ENCODE measurements at regions not wholly inside any gene's neighbourhood (a gene's known extent, or its start where the extent isn't known, plus 50 kb on each side); places are given as distances from the start of the nearest gene placed in this dataset.

DNA sequence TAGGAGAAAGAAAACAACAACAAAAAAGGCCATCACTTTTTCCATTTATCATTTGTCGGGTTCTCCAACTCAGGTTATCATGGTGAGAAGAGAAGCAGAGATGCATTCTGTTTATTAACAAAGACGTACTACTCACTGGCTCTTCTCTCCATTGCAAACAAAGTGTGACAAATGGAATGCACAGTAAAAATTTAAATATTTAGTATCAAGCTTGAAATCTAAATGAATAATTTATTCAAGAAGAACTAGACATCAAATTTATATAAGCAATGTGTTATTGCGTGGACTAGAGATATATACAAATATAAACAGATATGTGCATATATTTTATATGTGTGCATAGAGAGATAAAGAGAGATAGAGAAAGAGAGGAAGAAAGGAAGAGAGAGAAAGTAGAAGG is 236.5 kb downstream of the DSEL start:
- Histone ChIP-seq H3K27ac (no peak overlapping the region), H3K9ac (no peak overlapping the region), H3K27me3 (ENCODE audit: insufficient read depth, low read depth) (no peaks in the 10 kb centered on the region), H3K79me2 (ENCODE audit: insufficient read depth, low read depth) (no peaks in the 10 kb centered on the region), H2AFZ (ENCODE audit: low read depth) (no peak overlapping the region), H3K36me3 (ENCODE audit: insufficient read depth) (no peaks in the 10 kb centered on the region), H4K20me1 (ENCODE audit: insufficient read depth) (no peaks in the 10 kb centered on the region), H3K4me1 (ENCODE audit: low read depth, poor library complexity, severe bottlenecking) (no peaks in the 10 kb centered on the region), H3K4me2 (no peak overlapping the region), H3K4me3 (IDR thresholded peaks at IDR 0.05; ENCODE audit: insufficient read depth, low read depth, low read length) (no peak overlapping the region)
- TF ChIP-seq, protein P1, sequence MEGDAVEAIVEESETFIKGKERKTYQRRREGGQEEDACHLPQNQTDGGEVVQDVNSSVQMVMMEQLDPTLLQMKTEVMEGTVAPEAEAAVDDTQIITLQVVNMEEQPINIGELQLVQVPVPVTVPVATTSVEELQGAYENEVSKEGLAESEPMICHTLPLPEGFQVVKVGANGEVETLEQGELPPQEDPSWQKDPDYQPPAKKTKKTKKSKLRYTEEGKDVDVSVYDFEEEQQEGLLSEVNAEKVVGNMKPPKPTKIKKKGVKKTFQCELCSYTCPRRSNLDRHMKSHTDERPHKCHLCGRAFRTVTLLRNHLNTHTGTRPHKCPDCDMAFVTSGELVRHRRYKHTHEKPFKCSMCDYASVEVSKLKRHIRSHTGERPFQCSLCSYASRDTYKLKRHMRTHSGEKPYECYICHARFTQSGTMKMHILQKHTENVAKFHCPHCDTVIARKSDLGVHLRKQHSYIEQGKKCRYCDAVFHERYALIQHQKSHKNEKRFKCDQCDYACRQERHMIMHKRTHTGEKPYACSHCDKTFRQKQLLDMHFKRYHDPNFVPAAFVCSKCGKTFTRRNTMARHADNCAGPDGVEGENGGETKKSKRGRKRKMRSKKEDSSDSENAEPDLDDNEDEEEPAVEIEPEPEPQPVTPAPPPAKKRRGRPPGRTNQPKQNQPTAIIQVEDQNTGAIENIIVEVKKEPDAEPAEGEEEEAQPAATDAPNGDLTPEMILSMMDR (conservative IDR thresholded peaks at IDR 0.05; ENCODE audit: low read depth, low read length): no peak

DNA sequence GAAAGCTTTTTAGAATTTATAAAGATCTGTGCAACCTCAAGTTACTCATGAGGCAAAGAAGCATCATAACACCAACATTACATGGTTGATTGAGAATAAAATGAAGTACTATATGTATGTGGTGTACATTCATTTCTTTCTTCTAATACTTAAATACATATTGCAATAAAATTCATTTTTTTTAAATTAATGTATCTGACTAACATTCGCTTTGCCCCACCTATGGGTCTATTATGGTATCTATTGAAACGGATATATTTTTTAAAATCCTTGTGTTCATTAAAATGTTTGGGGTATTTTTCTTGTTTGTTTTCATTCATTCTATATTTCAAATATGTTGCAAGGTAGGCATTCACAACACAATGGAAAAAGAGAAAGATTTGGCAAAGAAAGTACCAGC is 237.5 kb downstream of the DSEL start:
- TF ChIP-seq, protein P1 (conservative IDR thresholded peaks at IDR 0.05; ENCODE audit: low read depth, low read length): no peak
- no peak overlapping the region for H3K4me2 ChIP-seq
- no peaks in the 10 kb centered on the region for H3K36me3 ChIP-seq (ENCODE audit: insufficient read depth)
- no peak overlapping the region for H3K4me3 ChIP-seq (IDR thresholded peaks at IDR 0.05; ENCODE audit: insufficient read depth, low read depth, low read length)
- H3K9ac ChIP-seq: no peak overlapping the region
- no peaks in the 10 kb centered on the region for H4K20me1 ChIP-seq (ENCODE audit: insufficient read depth)
- no peak overlapping the region for H3K27ac ChIP-seq
- H3K27me3 ChIP-seq (ENCODE audit: insufficient read depth, low read depth): no peaks in the 10 kb centered on the region
- H3K4me1 ChIP-seq (ENCODE audit: low read depth, poor library complexity, severe bottlenecking): no peaks in the 10 kb centered on the region
- no peak overlapping the region for H2AFZ ChIP-seq (ENCODE audit: low read depth)
- H3K79me2 ChIP-seq (ENCODE audit: insufficient read depth, low read depth): no peaks in the 10 kb centered on the region

DNA sequence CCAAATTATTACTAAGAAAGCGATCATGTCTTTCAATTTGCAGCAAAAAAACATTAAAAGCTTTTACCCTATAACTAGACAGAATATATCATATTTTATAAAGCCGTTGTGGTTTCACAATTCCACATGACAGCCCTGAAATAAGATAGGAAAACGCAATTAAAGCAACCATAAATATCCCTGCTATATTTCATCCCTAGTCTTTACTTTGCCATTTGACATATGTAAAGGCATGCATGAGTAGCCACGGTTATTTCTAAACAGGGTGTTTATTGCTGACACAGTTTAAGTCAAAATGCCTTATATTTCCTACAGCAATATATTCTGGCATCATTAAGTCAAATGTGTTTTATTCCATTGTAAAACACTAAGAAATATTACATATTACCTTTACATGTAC is 239.9 kb downstream of the DSEL start:
- Histone ChIP-seq H3K4me3 (IDR thresholded peaks at IDR 0.05; ENCODE audit: insufficient read depth, low read depth, low read length) (no peak overlapping the region), H3K27me3 (ENCODE audit: insufficient read depth, low read depth) (no peaks in the 10 kb centered on the region), H3K9ac (no peak overlapping the region), H3K27ac (no peak overlapping the region), H4K20me1 (ENCODE audit: insufficient read depth) (no peaks in the 10 kb centered on the region), H3K4me2 (no peak overlapping the region), H3K4me1 (ENCODE audit: low read depth, poor library complexity, severe bottlenecking) (no peaks in the 10 kb centered on the region), H2AFZ (ENCODE audit: low read depth) (no peak overlapping the region), H3K36me3 (ENCODE audit: insufficient read depth) (no peaks in the 10 kb centered on the region), H3K79me2 (ENCODE audit: insufficient read depth, low read depth) (no peaks in the 10 kb centered on the region)
- TF ChIP-seq, protein P1 (conservative IDR thresholded peaks at IDR 0.05; ENCODE audit: low read depth, low read length): no peak

DNA sequence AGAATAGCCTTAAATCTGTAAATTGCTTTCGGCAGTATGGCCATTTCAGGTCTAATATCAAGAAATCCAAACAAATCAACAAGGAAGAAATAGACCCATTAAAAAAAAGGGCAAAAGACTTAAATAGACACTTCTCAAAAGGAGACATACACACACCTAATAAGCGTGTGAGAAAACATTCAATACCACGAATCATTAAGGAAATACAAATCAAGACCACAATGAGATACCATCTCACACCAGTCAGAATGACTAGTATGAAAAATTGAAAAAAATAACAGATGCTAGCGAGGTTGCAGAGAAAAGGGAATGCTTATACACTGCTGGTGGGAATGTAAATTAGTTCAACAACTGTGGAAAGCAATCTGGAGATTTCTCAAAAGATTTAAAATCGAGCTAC is 243.2 kb downstream of the DSEL start:
- no peaks in the 10 kb centered on the region for H3K4me1 ChIP-seq (ENCODE audit: low read depth, poor library complexity, severe bottlenecking)
- no peak overlapping the region for H3K9ac ChIP-seq
- no peak overlapping the region for H2AFZ ChIP-seq (ENCODE audit: low read depth)
- no peaks in the 10 kb centered on the region for H4K20me1 ChIP-seq (ENCODE audit: insufficient read depth)
- TF ChIP-seq, protein P1 (conservative IDR thresholded peaks at IDR 0.05; ENCODE audit: low read depth, low read length): no peak
- no peaks in the 10 kb centered on the region for H3K79me2 ChIP-seq (ENCODE audit: insufficient read depth, low read depth)
- no peak overlapping the region for H3K27ac ChIP-seq
- no peak overlapping the region for H3K4me3 ChIP-seq (IDR thresholded peaks at IDR 0.05; ENCODE audit: insufficient read depth, low read depth, low read length)
- H3K4me2 ChIP-seq: no peak overlapping the region
- H3K36me3 ChIP-seq (ENCODE audit: insufficient read depth): no peaks in the 10 kb centered on the region
- no peaks in the 10 kb centered on the region for H3K27me3 ChIP-seq (ENCODE audit: insufficient read depth, low read depth)

DNA sequence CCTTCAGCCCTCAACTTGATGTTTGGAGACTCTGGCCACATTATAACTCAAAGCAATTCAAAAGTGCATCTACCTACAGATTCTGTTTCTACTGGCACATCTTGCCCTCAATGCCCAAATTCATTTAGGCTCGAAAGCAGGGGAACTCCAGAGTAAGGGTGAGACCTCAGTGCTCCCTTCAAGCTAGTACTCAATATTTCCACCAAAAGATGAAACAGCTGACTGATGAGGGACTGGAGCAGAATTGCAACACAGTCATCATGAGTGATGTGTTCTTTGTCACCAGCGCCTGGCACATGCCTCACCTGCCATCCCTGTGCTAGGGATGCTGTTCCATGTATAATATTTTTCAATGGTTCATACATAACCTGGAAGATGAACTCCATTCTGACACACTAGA is 247.3 kb downstream of the DSEL start:
- Histone ChIP-seq H3K4me1 (ENCODE audit: low read depth, poor library complexity, severe bottlenecking) (peaks cover 8% of the 10 kb centered on the region), H3K36me3 (ENCODE audit: insufficient read depth) (no peaks in the 10 kb centered on the region), H3K27ac (no peak overlapping the region), H3K4me2 (no peak overlapping the region), H3K79me2 (ENCODE audit: insufficient read depth, low read depth) (no peaks in the 10 kb centered on the region), H3K9ac (no peak overlapping the region), H4K20me1 (ENCODE audit: insufficient read depth) (no peaks in the 10 kb centered on the region), H2AFZ (ENCODE audit: low read depth) (no peak overlapping the region), H3K27me3 (ENCODE audit: insufficient read depth, low read depth) (no peaks in the 10 kb centered on the region), H3K4me3 (IDR thresholded peaks at IDR 0.05; ENCODE audit: insufficient read depth, low read depth, low read length) (no peak overlapping the region)
- TF ChIP-seq, protein P1 (conservative IDR thresholded peaks at IDR 0.05; ENCODE audit: low read depth, low read length): no peak
